Suprapubic skin (tissue), 4 donors: ENCODE measurements at regions not wholly inside any gene's neighbourhood (a gene's known extent, or its start where the extent isn't known, plus 50 kb on each side); places are given as distances from the start of the nearest gene placed in this dataset.

Source experiments
- POLR2A ChIP-seq, 2 donors: fragments of 450-650 bp; IDR thresholded peaks; one replicate each; pipeline ENCODE4 v1.6.1; 2017; ENCODE audit warnings: antibody characterized with exemption in 2 of 2, mild to moderate bottlenecking in 2 of 2, moderate library complexity in 2 of 2
- POLR2AphosphoS5 ChIP-seq, 3 donors: sonication (generic); formaldehyde crosslinking; IDR thresholded peaks; one replicate each; pipeline ENCODE4 v1.6.1; 2017; ENCODE audit warnings: antibody characterized with exemption in 3 of 3
- TF ChIP-seq, protein P1 (sequence below), 2 donors: fragments of 200-600 bp in 1 of 2; fragments of 450-650 bp in 1 of 2; sonication (generic) in 1 of 2; IDR thresholded peaks; one replicate each; pipeline ENCODE4 v1.5.1; 2016 to 2019; ENCODE audit warnings: antibody characterized with exemption in 2 of 2, mild to moderate bottlenecking in 1 of 2, moderate library complexity in 1 of 2

DNA sequence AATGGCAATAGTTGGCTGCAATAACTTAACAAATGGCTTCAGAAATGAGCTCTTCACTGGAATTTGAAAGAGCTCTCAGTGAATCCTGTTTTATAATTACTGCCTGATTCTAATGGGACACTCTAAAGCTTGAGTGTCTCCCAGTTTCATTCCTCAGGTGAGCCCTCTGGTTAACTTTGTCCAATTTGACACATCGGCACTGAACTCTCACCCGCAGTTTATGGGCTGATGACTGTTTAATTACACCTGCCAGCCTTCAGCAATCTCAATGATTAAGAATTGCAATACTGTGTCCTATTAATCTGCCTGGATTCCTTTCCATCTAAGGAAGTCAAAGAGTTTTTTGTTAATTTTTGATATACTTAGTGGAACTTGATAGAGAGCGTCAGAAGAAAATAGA lies 110.7 kb upstream of the NABP1 start:
- TF ChIP-seq POLR2AphosphoS5 (IDR thresholded peaks at IDR 0.05): no peak
- TF ChIP-seq, protein P1, sequence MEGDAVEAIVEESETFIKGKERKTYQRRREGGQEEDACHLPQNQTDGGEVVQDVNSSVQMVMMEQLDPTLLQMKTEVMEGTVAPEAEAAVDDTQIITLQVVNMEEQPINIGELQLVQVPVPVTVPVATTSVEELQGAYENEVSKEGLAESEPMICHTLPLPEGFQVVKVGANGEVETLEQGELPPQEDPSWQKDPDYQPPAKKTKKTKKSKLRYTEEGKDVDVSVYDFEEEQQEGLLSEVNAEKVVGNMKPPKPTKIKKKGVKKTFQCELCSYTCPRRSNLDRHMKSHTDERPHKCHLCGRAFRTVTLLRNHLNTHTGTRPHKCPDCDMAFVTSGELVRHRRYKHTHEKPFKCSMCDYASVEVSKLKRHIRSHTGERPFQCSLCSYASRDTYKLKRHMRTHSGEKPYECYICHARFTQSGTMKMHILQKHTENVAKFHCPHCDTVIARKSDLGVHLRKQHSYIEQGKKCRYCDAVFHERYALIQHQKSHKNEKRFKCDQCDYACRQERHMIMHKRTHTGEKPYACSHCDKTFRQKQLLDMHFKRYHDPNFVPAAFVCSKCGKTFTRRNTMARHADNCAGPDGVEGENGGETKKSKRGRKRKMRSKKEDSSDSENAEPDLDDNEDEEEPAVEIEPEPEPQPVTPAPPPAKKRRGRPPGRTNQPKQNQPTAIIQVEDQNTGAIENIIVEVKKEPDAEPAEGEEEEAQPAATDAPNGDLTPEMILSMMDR (IDR thresholded peaks at IDR 0.05): no peak
- TF ChIP-seq POLR2A (IDR thresholded peaks at IDR 0.05): no peak
